H1 (cell line): ENCODE measurements at regions not wholly inside any gene's neighbourhood (a gene's known extent, or its start where the extent isn't known, plus 50 kb on each side); places are given as distances from the start of the nearest gene placed in this dataset.

Source experiments
- CTCF ChIA-PET: fragments of 300-600 bp; sonication (Branson Sonifier 250); formaldehyde crosslinking; loops from one replicate; lab custom pipeline; 2021; ENCODE audit not compliant: partially characterized antibody; lab: Charles Lee
- POLR2A ChIA-PET: fragments of 300-600 bp; sonication (Branson Sonifier 250); formaldehyde crosslinking; loops from one replicate; lab custom pipeline; 2021; ENCODE audit warnings: inconsistent platforms; ENCODE audit not compliant: partially characterized antibody; lab: Charles Lee
- DNase-seq, 2 experiments: peaks; one replicate each; pipeline versions ENCODE4 v3.0.0 to v3.0.0-alpha.2; 2010 to 2022; ENCODE audit warnings: low spot score in 2 of 2, low read depth in 1 of 2, mixed read lengths in 1 of 2
- FAIRE-seq: peaks from 2 replicates; lab custom pipeline; 2011; peaks lifted over from hg19 to GRCh38; lab: Jason Lieb, UNC
- H2AFZ ChIP-seq: 2 replicates; pipeline ENCODE4 v1.8.1; 2012; ENCODE audit warnings: low read length, inconsistent platforms
- H2AK5ac ChIP-seq: 2 replicates; pipeline ENCODE4 v1.6.1; 2013; ENCODE audit warnings: low read depth, low read length
- H2BK120ac ChIP-seq: replicated peaks from 2 replicates; pipeline ENCODE3; 2013; ENCODE audit warnings: low read depth, low read length, inconsistent platforms
- H2BK12ac ChIP-seq: 2 replicates; pipeline ENCODE4 v1.6.1; 2013; ENCODE audit warnings: low read depth, low read length
- H2BK15ac ChIP-seq: 2 replicates; pipeline ENCODE4 v1.6.1; 2013; ENCODE audit warnings: low read length
- H2BK20ac ChIP-seq: 2 replicates; pipeline ENCODE4 v1.6.1; 2013; ENCODE audit warnings: low read length
- H2BK5ac ChIP-seq: 2 replicates; pipeline ENCODE4 v1.6.1; 2013; ENCODE audit warnings: low read depth, low read length
- H3K14ac ChIP-seq: 2 replicates; pipeline ENCODE4 v1.6.1; 2013; ENCODE audit warnings: inconsistent platforms; ENCODE audit not compliant: insufficient read length
- H3K18ac ChIP-seq: 2 replicates; pipeline ENCODE4 v1.6.1; 2013; ENCODE audit warnings: low read length; ENCODE audit errors: extremely low read depth
- H3K23ac ChIP-seq: 2 replicates; pipeline ENCODE4 v1.6.1; 2013; ENCODE audit warnings: inconsistent platforms; ENCODE audit not compliant: insufficient read length
- H3K23me2 ChIP-seq: 2 replicates; pipeline ENCODE4 v1.6.1; 2013; ENCODE audit warnings: low read depth, low read length
- H3K27ac ChIP-seq: 2 replicates; pipeline ENCODE4 v1.6.1; 2011; ENCODE audit warnings: low read depth, low read length, inconsistent platforms
- H3K27me3 ChIP-seq, 4 experiments: replicated peaks in 1 of 4; 1 replicate in 1 of 4; 2 replicates in 3 of 4; pipeline versions ENCODE4 v1.6.1 to v1.8.1; 2011 to 2013; ENCODE audit warnings: low read length in 3 of 4, mild to moderate bottlenecking in 3 of 4, inconsistent platforms in 2 of 4, mixed read lengths in 2 of 4, moderate library complexity in 1 of 4; ENCODE audit not compliant: control insufficient read depth in 3 of 4, insufficient read depth in 3 of 4; ENCODE audit errors: extremely low read depth in 1 of 4
- H3K36me3 ChIP-seq, 4 experiments: 2 replicates each; pipeline versions ENCODE4 v1.6.1 to v1.8.1; 2011 to 2013; ENCODE audit warnings: mild to moderate bottlenecking in 4 of 4, low read length in 3 of 4, moderate library complexity in 2 of 4, control low read depth in 1 of 4, inconsistent platforms in 1 of 4; ENCODE audit not compliant: insufficient read depth in 4 of 4, control insufficient read depth in 2 of 4
- H3K4ac ChIP-seq: replicated peaks from 2 replicates; pipeline ENCODE3; 2013; ENCODE audit warnings: low read length, low read depth, mixed read lengths, inconsistent platforms; ENCODE audit not compliant: insufficient read length
- H3K4me1 ChIP-seq, 4 experiments: replicated peaks in 1 of 4; 1 replicate in 1 of 4; 2 replicates in 3 of 4; pipeline versions ENCODE4 v1.6.1 to v1.8.1; 2011 to 2013; ENCODE audit warnings: low read length in 3 of 4, inconsistent platforms in 2 of 4, mixed read lengths in 1 of 4; ENCODE audit not compliant: insufficient read depth in 4 of 4, control insufficient read depth in 3 of 4
- H3K4me2 ChIP-seq, 2 experiments: 2 replicates each; pipeline versions ENCODE4 v1.6.1 to v1.8.1; 2011 to 2013; ENCODE audit warnings: low read depth in 2 of 2, low read length in 2 of 2, control low read depth in 1 of 2, inconsistent platforms in 1 of 2, mild to moderate bottlenecking in 1 of 2; ENCODE audit not compliant: insufficient read depth in 1 of 2
- H3K4me3 ChIP-seq, 4 experiments: fragments of 200-600, 300-600 bp in 1 of 4; sonication (generic), shearing (Covaris generic), sonication (Bioruptor Twin) in 1 of 4; 2 replicates each; pipeline versions ENCODE4 v1.5.1 to v1.8.1; 2011 to 2016; ENCODE audit warnings: low read length in 4 of 4, low read depth in 3 of 4, control low read depth in 2 of 4, inconsistent platforms in 2 of 4, mild to moderate bottlenecking in 2 of 4, mixed read lengths in 1 of 4, moderate library complexity in 1 of 4; ENCODE audit not compliant: insufficient read depth in 2 of 4; ENCODE audit errors: extremely low read depth in 1 of 4
- H3K56ac ChIP-seq: replicated peaks from 2 replicates; pipeline ENCODE3; 2013; ENCODE audit warnings: low read depth, mild to moderate bottlenecking, mixed read lengths, low read length, inconsistent platforms; ENCODE audit not compliant: insufficient read length
- H3K79me1 ChIP-seq: 2 replicates; pipeline ENCODE4 v1.6.1; 2013; ENCODE audit warnings: low read depth, low read length, control low read depth
- H3K79me2 ChIP-seq, 2 experiments: 2 replicates each; pipeline versions ENCODE4 v1.6.1 to v1.8.1; 2012 to 2013; ENCODE audit warnings: low read length in 2 of 2, mild to moderate bottlenecking in 2 of 2, inconsistent platforms in 1 of 2; ENCODE audit not compliant: insufficient read depth in 2 of 2, control insufficient read depth in 1 of 2
- H3K9ac ChIP-seq, 4 experiments: replicated peaks in 1 of 4; 1 replicate in 1 of 4; 2 replicates in 3 of 4; pipeline versions ENCODE4 v1.6.1 to v1.8.1; 2011 to 2013; ENCODE audit warnings: low read depth in 3 of 4, low read length in 3 of 4, control low read depth in 2 of 4, mild to moderate bottlenecking in 2 of 4, moderate library complexity in 2 of 4, inconsistent platforms in 1 of 4; ENCODE audit errors: extremely low read depth in 1 of 4
- H3K9me3 ChIP-seq, 2 experiments: 2 replicates each; pipeline versions ENCODE4 v1.6.1 to v1.8.1; 2012 to 2013; ENCODE audit warnings: mild to moderate bottlenecking in 2 of 2, moderate library complexity in 2 of 2, control low read depth in 1 of 2, inconsistent platforms in 1 of 2, low read depth in 1 of 2, low read length in 1 of 2, mixed read lengths in 1 of 2; ENCODE audit not compliant: insufficient read depth in 2 of 2
- H4K20me1 ChIP-seq, 2 experiments: replicated peaks in 1 of 2; 2 replicates each; pipeline versions ENCODE3 to v1.8.1; 2011 to 2013; ENCODE audit warnings: inconsistent platforms in 2 of 2, low read length in 2 of 2, mild to moderate bottlenecking in 1 of 2; ENCODE audit not compliant: insufficient read depth in 2 of 2, control insufficient read depth in 1 of 2
- H4K5ac ChIP-seq: 2 replicates; pipeline ENCODE4 v1.6.1; 2013; ENCODE audit warnings: low read length, low read depth, mixed read lengths, inconsistent platforms; ENCODE audit not compliant: insufficient read length
- H4K8ac ChIP-seq: 2 replicates; pipeline ENCODE4 v1.8.0; 2013; ENCODE audit warnings: mild to moderate bottlenecking, moderate library complexity, low read length, inconsistent platforms; ENCODE audit not compliant: insufficient read depth; ENCODE audit errors: extremely low read depth
- H4K91ac ChIP-seq: replicated peaks from 2 replicates; pipeline ENCODE3; 2013; ENCODE audit warnings: low read length, mixed read lengths, inconsistent platforms; ENCODE audit not compliant: insufficient read length
- KDM1A ChIP-seq: fragments of 200-600, 300-600 bp; sonication (generic); IDR thresholded peaks from 2 replicates; pipeline ENCODE4 v1.7.1; 2016; ENCODE audit warnings: mild to moderate bottlenecking, low read length, borderline replicate concordance
- KDM4A ChIP-seq: IDR thresholded peaks from one replicate; pipeline ENCODE4 v1.7.1; 2012; ENCODE audit warnings: low read depth, mild to moderate bottlenecking, moderate library complexity, low read length, inconsistent platforms; ENCODE audit not compliant: severe bottlenecking
- NRF1 ChIP-seq: IDR thresholded peaks from 2 replicates; pipeline ENCODE4 v1.6.1; 2011; ENCODE audit warnings: mild to moderate bottlenecking, low read depth, low read length, improper control_type of control experiment
- RAD21 ChIP-seq, 2 experiments: IDR thresholded peaks in 1 of 2; conservative IDR thresholded peaks in 1 of 2; 2 replicates each; pipeline ENCODE4 v1.6.1; 2011; ENCODE audit warnings: low read depth in 2 of 2, low read length in 2 of 2, improper control_type of control experiment in 1 of 2, inconsistent platforms in 1 of 2, mild to moderate bottlenecking in 1 of 2, moderate library complexity in 1 of 2
- WGBS, 2 experiments: shearing (Covaris generic) in 1 of 2; methylation state at CpG; one replicate each; pipeline versions ENCODE4 v1.1.6 to v1.1.7; 2013 to 2015; ENCODE audit warnings: low lambda C conversion rate in 2 of 2, mixed read lengths in 2 of 2, inconsistent platforms in 1 of 2, low coverage in 1 of 2, missing lambda C conversion rate in 1 of 2; ENCODE audit not compliant: insufficient replicate concordance in 2 of 2, insufficient coverage in 1 of 2, insufficient read length in 1 of 2; ENCODE audit errors: extremely low coverage in 1 of 2, missing lambda C conversion rate in 1 of 2; 5-methylcytosine and 5-hydroxymethylcytosine counted together
- TF ChIP-seq, protein P1 (sequence below), 3 experiments: IDR thresholded peaks; 1 replicate in 2 of 3; 2 replicates in 1 of 3; pipeline versions ENCODE4 v1.5.1 to v1.6.1; 2011; ENCODE audit warnings: low read length in 3 of 3, mild to moderate bottlenecking in 3 of 3, inconsistent platforms in 2 of 3, low read depth in 1 of 3, moderate library complexity in 1 of 3; ENCODE audit not compliant: insufficient read depth in 1 of 3; ENCODE audit errors: control extremely low read depth in 1 of 3

DNA sequence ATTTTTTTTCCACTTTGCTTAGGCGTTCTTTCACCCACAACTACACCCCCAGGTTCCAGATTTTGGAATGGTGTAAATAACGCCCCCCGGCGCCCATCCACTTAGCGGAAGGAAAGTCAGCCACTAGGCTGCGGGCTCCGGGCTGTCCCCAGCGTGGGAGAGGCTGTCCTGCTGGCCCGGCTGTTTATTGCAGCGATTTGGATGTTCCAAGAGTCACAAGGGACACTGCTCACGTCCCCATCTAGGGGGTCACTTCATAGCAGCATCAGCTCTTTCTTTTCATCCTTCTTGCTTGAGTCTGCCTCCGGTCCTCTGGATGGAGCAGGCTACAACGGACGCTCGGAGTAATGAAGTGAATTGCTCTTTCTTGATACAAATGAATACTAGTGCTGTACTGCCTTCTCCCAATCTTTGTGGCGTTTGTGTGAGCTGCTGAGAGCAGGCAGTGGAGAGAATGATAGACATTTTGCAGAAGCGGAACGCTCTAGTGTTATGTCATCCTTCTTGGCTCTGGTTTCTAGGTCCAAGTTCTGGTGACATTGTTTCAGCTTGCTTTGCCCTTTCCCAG, 50.7 kb upstream of the PAIP2B start:
- no peak overlapping the region for H4K8ac ChIP-seq
- H3K4ac ChIP-seq = no peak overlapping the region
- H4K20me1 ChIP-seq = no peaks in the 10 kb centered on the region
- H3K36me3 ChIP-seq = no peaks in the 10 kb centered on the region
- H2BK20ac ChIP-seq = no peak overlapping the region
- no peak overlapping the region for H4K5ac ChIP-seq
- H3K23ac ChIP-seq = no peak overlapping the region
- H2AFZ ChIP-seq = no peak overlapping the region
- H3K18ac ChIP-seq = 0 out of 2 replicates have a peak overlapping the region, but pooled peaks have one; percentile 26
- H4K91ac ChIP-seq = no peak overlapping the region
- H3K9me3 ChIP-seq = no peaks in the 10 kb centered on the region
- H2BK5ac ChIP-seq = no peak overlapping the region
- H3K27ac ChIP-seq = no peak overlapping the region
- H3K79me1 ChIP-seq = peaks cover 6% of the 10 kb centered on the region; the same call in 1 of the 2 replicates
- ChIA-PET CTCF (interaction anchor here (0.5 to 3.8 kb wide), 12 partner anchors 10 to 87 kb away, joined by 3 to 16 read pairs (median 4); partner anchors contain the start of gene ZNF638), POLR2A (interaction anchor here (0.7 to 1.5 kb wide), 5 partner anchors 8 to 56 kb away, joined by 3 read pairs; no protein-coding TSS in a partner anchor)
- peak overlapping the region; percentile 49 to 72 (median 64); a peak in 7 of 8 replicates for H3K4me3 ChIP-seq
- peaks cover 3% of the 10 kb centered on the region for H3K23me2 ChIP-seq
- H2BK12ac ChIP-seq = no peak overlapping the region
- 6% methylated on average over 18 of the region's 18 CpGs; no CpG with 5 or more reads in 1 of the 2 experiments for WGBS, 2 experiments
- H3K27me3 ChIP-seq = peaks cover 0 to 7% (median 2%) of the 10 kb centered on the region in 4 experiments; a peak in 4 of 7 replicates
- H3K14ac ChIP-seq = no peak overlapping the region
- peaks cover 3 to 14% (median 7%) of the 10 kb centered on the region in 4 experiments; a peak in 6 of 7 replicates for H3K4me1 ChIP-seq
- H2BK15ac ChIP-seq = no peak overlapping the region
- peak overlapping the region in 1 of 4 experiments; percentile 54; a peak in 2 of 7 replicates for H3K9ac ChIP-seq
- H3K56ac ChIP-seq = no peak overlapping the region
- peak in 1 of 2 experiments; percentile 75 for DNase-seq
- peak; percentile 45 for FAIRE-seq
- no peak overlapping the region for H2BK120ac ChIP-seq
- no peak overlapping the region for H2AK5ac ChIP-seq
- H3K4me2 ChIP-seq = peak overlapping the region; percentile 79 to 88
- H3K79me2 ChIP-seq = peaks cover 4 to 36% of the 10 kb centered on the region in 2 experiments
- TF ChIP-seq KDM1A (no peak), RAD21 (IDR thresholded peaks at IDR 0.05 in 1 of 2, conservative IDR thresholded peaks at IDR 0.05 in 1 of 2; ENCODE audit: low read depth in 2 of 2, low read length in 2 of 2) (peak; percentile 13 to 43; a peak in 1 of 4 replicates), KDM4A (peak; percentile 3), NRF1 (no peak)
- TF ChIP-seq, protein P1, sequence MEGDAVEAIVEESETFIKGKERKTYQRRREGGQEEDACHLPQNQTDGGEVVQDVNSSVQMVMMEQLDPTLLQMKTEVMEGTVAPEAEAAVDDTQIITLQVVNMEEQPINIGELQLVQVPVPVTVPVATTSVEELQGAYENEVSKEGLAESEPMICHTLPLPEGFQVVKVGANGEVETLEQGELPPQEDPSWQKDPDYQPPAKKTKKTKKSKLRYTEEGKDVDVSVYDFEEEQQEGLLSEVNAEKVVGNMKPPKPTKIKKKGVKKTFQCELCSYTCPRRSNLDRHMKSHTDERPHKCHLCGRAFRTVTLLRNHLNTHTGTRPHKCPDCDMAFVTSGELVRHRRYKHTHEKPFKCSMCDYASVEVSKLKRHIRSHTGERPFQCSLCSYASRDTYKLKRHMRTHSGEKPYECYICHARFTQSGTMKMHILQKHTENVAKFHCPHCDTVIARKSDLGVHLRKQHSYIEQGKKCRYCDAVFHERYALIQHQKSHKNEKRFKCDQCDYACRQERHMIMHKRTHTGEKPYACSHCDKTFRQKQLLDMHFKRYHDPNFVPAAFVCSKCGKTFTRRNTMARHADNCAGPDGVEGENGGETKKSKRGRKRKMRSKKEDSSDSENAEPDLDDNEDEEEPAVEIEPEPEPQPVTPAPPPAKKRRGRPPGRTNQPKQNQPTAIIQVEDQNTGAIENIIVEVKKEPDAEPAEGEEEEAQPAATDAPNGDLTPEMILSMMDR (IDR thresholded peaks at IDR 0.05; ENCODE audit: control extremely low read depth in 1 of 3, insufficient read depth in 1 of 3, low read depth in 1 of 3, low read length in 3 of 3) = peak; percentile 37 to 73 (median 40)
